Immature natural killer cell (primary cell): ENCODE measurements at regions not wholly inside any gene's neighbourhood (a gene's known extent, or its start where the extent isn't known, plus 50 kb on each side); places are given as distances from the start of the nearest gene placed in this dataset.
"Not testable (repeated sequence)": the region's sequence is repeated elsewhere in the genome, so short reads cannot be mapped to it uniquely, and the experiment has no call there.

Source experiments
- DNase-seq, 3 donors: peaks; one replicate each; pipeline ENCODE4 v3.0.0; 2022; ENCODE audit warnings: mixed read lengths in 1 of 3
- H3K27ac Mint-ChIP-seq, 6 donors: one replicate each; pipeline ENCODE4 v1.8.0; 2020; ENCODE audit warnings: mixed read lengths in 6 of 6, mild to moderate bottlenecking in 5 of 6, inconsistent platforms in 4 of 6, moderate library complexity in 3 of 6
- H3K27me3 Mint-ChIP-seq, 3 donors: one replicate each; pipeline ENCODE4 v1.8.0; 2020 to 2021; ENCODE audit warnings: low read depth in 3 of 3, mild to moderate bottlenecking in 3 of 3, mixed read lengths in 3 of 3, moderate library complexity in 3 of 3, inconsistent platforms in 1 of 3
- H3K36me3 Mint-ChIP-seq, 3 donors: one replicate each; pipeline ENCODE4 v1.8.0; 2020; ENCODE audit warnings: mixed read lengths in 3 of 3, inconsistent platforms in 2 of 3, mild to moderate bottlenecking in 2 of 3
- H3K4me1 Mint-ChIP-seq, 2 donors: one replicate each; pipeline ENCODE4 v1.8.0; 2020; ENCODE audit warnings: inconsistent platforms in 2 of 2, mild to moderate bottlenecking in 2 of 2, mixed read lengths in 2 of 2, moderate library complexity in 1 of 2
- H3K4me3 Mint-ChIP-seq, 5 donors: one replicate each; pipeline ENCODE4 v1.8.0; 2020; ENCODE audit warnings: mild to moderate bottlenecking in 5 of 5, mixed read lengths in 5 of 5, inconsistent platforms in 3 of 5, moderate library complexity in 3 of 5
- H3K9me3 Mint-ChIP-seq, 6 donors: one replicate each; pipeline ENCODE4 v1.8.0; 2020; ENCODE audit warnings: mild to moderate bottlenecking in 6 of 6, mixed read lengths in 6 of 6, inconsistent platforms in 4 of 6, moderate library complexity in 3 of 6

GRCh38 chr12:17064834-17065233, 458.9 kb upstream of the LMO3 start:
- Mint-ChIP-seq H3K9me3 (peaks cover 11 to 39% (median 34%) of the 10 kb centered on the region in 6 donors), H3K27me3 (peaks cover 0 to 2% (median 0%) of the 10 kb centered on the region in 3 donors), H3K36me3 (peaks cover 0 to 4% (median 0%) of the 10 kb centered on the region in 3 donors), H3K4me3 (no peak overlapping the region), H3K27ac (no peak overlapping the region), H3K4me1 (no peaks in the 10 kb centered on the region)
- no peak for DNase-seq

GRCh38 chr12:17062267-17063036, 456.5 kb upstream of the LMO3 start:
- Mint-ChIP-seq H3K4me3 (no peak overlapping the region), H3K9me3 (peaks cover 11 to 50% (median 36%) of the 10 kb centered on the region in 6 donors), H3K4me1 (no peaks in the 10 kb centered on the region), H3K27ac (no peak overlapping the region), H3K36me3 (peaks cover 0 to 4% (median 0%) of the 10 kb centered on the region in 3 donors), H3K27me3 (no peaks in the 10 kb centered on the region)
- no peak for DNase-seq

GRCh38 chr12:17060260-17060659, 454.3 kb upstream of the LMO3 start:
- peaks cover 4 to 56% (median 32%) of the 10 kb centered on the region in 6 donors for H3K9me3 Mint-ChIP-seq
- no peaks in the 10 kb centered on the region for H3K27me3 Mint-ChIP-seq
- H3K36me3 Mint-ChIP-seq, result no peaks in the 10 kb centered on the region
- no peaks in the 10 kb centered on the region for H3K4me1 Mint-ChIP-seq
- DNase-seq, result no peak
- no peak overlapping the region for H3K27ac Mint-ChIP-seq
- H3K4me3 Mint-ChIP-seq, result no peak overlapping the region

- peaks cover 2 to 50% (median 23%) of the 10 kb centered on the region in 6 donors for H3K9me3 Mint-ChIP-seq
- no peak overlapping the region for H3K4me3 Mint-ChIP-seq
- H3K27me3 Mint-ChIP-seq, result no peaks in the 10 kb centered on the region
- H3K36me3 Mint-ChIP-seq, result no peaks in the 10 kb centered on the region
- no peaks in the 10 kb centered on the region for H3K4me1 Mint-ChIP-seq
- DNase-seq, result no peak
- H3K27ac Mint-ChIP-seq, result no peak overlapping the region
Observed at GRCh38 chr12:17056546-17056945, 450.6 kb upstream of the LMO3 start.

- H3K27me3 Mint-ChIP-seq, result peaks cover 0 to 2% (median 2%) of the 10 kb centered on the region in 3 donors
- no peak overlapping the region for H3K27ac Mint-ChIP-seq
- peaks cover 8 to 43% (median 25%) of the 10 kb centered on the region in 6 donors for H3K9me3 Mint-ChIP-seq
- no peak for DNase-seq
- H3K36me3 Mint-ChIP-seq, result peaks cover 0 to 3% (median 0%) of the 10 kb centered on the region in 3 donors
- H3K4me3 Mint-ChIP-seq, result no peak overlapping the region
- no peaks in the 10 kb centered on the region for H3K4me1 Mint-ChIP-seq
Observed at GRCh38 chr12:17038923-17039322, 433.0 kb upstream of the LMO3 start.

GRCh38 chr12:17035372-17035771, 429.4 kb upstream of the LMO3 start:
- H3K9me3 Mint-ChIP-seq, result peaks cover 8 to 37% (median 20%) of the 10 kb centered on the region in 6 donors

GRCh38 chr12:17030338-17030737, 424.4 kb upstream of the LMO3 start:
- Mint-ChIP-seq H3K36me3 (no peaks in the 10 kb centered on the region), H3K27me3 (peaks cover 0 to 2% (median 0%) of the 10 kb centered on the region in 3 donors), H3K4me1 (no peaks in the 10 kb centered on the region), H3K27ac (no peak overlapping the region), H3K9me3 (peaks cover 15 to 38% (median 24%) of the 10 kb centered on the region in 6 donors), H3K4me3 (no peak overlapping the region)
- DNase-seq, result no peak

More at GRCh38 chr12:17035372-17035771, 429.4 kb upstream of the LMO3 start:
- Mint-ChIP-seq H3K4me3 (no peak overlapping the region), H3K27ac (no peak overlapping the region), H3K36me3 (peaks cover 0 to 3% (median 0%) of the 10 kb centered on the region in 3 donors), H3K4me1 (no peaks in the 10 kb centered on the region), H3K27me3 (no peaks in the 10 kb centered on the region)
- no peak for DNase-seq

- H3K27me3 Mint-ChIP-seq, result peaks cover 0 to 2% (median 0%) of the 10 kb centered on the region in 3 donors
- H3K4me3 Mint-ChIP-seq, result no peak overlapping the region
- DNase-seq, result no peak
Observed at GRCh38 chr12:17028348-17028747, 422.4 kb upstream of the LMO3 start.

GRCh38 chr12:17025424-17025823, 419.5 kb upstream of the LMO3 start:
- peaks cover 10 to 38% (median 27%) of the 10 kb centered on the region in 6 donors for H3K9me3 Mint-ChIP-seq
- H3K4me1 Mint-ChIP-seq, H3K36me3 Mint-ChIP-seq, DNase-seq, H3K4me3 Mint-ChIP-seq, H3K27me3 Mint-ChIP-seq, H3K27ac Mint-ChIP-seq: not testable (repeated sequence)

More at GRCh38 chr12:17028348-17028747, 422.4 kb upstream of the LMO3 start:
- Mint-ChIP-seq H3K27ac (no peak overlapping the region), H3K9me3 (peaks cover 10 to 38% (median 26%) of the 10 kb centered on the region in 6 donors), H3K4me1 (no peaks in the 10 kb centered on the region), H3K36me3 (no peaks in the 10 kb centered on the region)

GRCh38 chr12:17020765-17021164, 414.8 kb upstream of the LMO3 start:
- Mint-ChIP-seq H3K27ac (no peak overlapping the region), H3K9me3 (peaks cover 9 to 40% (median 24%) of the 10 kb centered on the region in 6 donors), H3K4me1 (no peaks in the 10 kb centered on the region), H3K27me3 (no peaks in the 10 kb centered on the region), H3K36me3 (peaks cover 3 to 4% (median 3%) of the 10 kb centered on the region in 3 donors), H3K4me3 (no peak overlapping the region)
- no peak for DNase-seq

- peaks cover 9 to 51% (median 39%) of the 10 kb centered on the region in 6 donors for H3K9me3 Mint-ChIP-seq
- H3K4me3 Mint-ChIP-seq, result no peak overlapping the region
- no peak for DNase-seq
- H3K27ac Mint-ChIP-seq, result no peak overlapping the region
- no peaks in the 10 kb centered on the region for H3K4me1 Mint-ChIP-seq
- no peaks in the 10 kb centered on the region for H3K27me3 Mint-ChIP-seq
- peaks cover 3 to 4% (median 3%) of the 10 kb centered on the region in 3 donors for H3K36me3 Mint-ChIP-seq
Observed at GRCh38 chr12:17017402-17017801, 411.4 kb upstream of the LMO3 start.

GRCh38 chr12:17016116-17016864, 410.3 kb upstream of the LMO3 start:
- Mint-ChIP-seq H3K9me3 (peaks cover 10 to 56% (median 37%) of the 10 kb centered on the region in 6 donors), H3K4me1 (no peaks in the 10 kb centered on the region)

GRCh38 chr12:17015501-17015900, 409.5 kb upstream of the LMO3 start:
- H3K9me3 Mint-ChIP-seq, result peaks cover 17 to 64% (median 35%) of the 10 kb centered on the region in 6 donors
- H3K4me3 Mint-ChIP-seq, result no peak overlapping the region
- H3K27me3 Mint-ChIP-seq, result no peaks in the 10 kb centered on the region
- DNase-seq, result no peak
- peaks cover 3 to 4% (median 3%) of the 10 kb centered on the region in 3 donors for H3K36me3 Mint-ChIP-seq
- no peaks in the 10 kb centered on the region for H3K4me1 Mint-ChIP-seq
- no peak overlapping the region for H3K27ac Mint-ChIP-seq

More at GRCh38 chr12:17016116-17016864, 410.3 kb upstream of the LMO3 start:
- H3K27ac Mint-ChIP-seq, result no peak overlapping the region
- H3K36me3 Mint-ChIP-seq, result peaks cover 3 to 4% (median 3%) of the 10 kb centered on the region in 3 donors
- H3K4me3 Mint-ChIP-seq, result no peak overlapping the region
- no peaks in the 10 kb centered on the region for H3K27me3 Mint-ChIP-seq
- DNase-seq, result no peak

- H3K4me1 Mint-ChIP-seq, DNase-seq, H3K27me3 Mint-ChIP-seq, H3K36me3 Mint-ChIP-seq, H3K4me3 Mint-ChIP-seq, H3K27ac Mint-ChIP-seq: not testable (repeated sequence)
- peaks cover 9 to 31% (median 15%) of the 10 kb centered on the region in 6 donors for H3K9me3 Mint-ChIP-seq
Observed at GRCh38 chr12:17007442-17008040, 401.6 kb upstream of the LMO3 start.
